ENCODE measurements at regions not wholly inside any gene's neighbourhood (a gene's known extent, or its start where the extent isn't known, plus 50 kb on each side); places are given as distances from the start of the nearest gene placed in this dataset.
"Not testable (repeated sequence)": the region's sequence is repeated elsewhere in the genome, so short reads cannot be mapped to it uniquely, and the experiment has no call there.

DNA sequence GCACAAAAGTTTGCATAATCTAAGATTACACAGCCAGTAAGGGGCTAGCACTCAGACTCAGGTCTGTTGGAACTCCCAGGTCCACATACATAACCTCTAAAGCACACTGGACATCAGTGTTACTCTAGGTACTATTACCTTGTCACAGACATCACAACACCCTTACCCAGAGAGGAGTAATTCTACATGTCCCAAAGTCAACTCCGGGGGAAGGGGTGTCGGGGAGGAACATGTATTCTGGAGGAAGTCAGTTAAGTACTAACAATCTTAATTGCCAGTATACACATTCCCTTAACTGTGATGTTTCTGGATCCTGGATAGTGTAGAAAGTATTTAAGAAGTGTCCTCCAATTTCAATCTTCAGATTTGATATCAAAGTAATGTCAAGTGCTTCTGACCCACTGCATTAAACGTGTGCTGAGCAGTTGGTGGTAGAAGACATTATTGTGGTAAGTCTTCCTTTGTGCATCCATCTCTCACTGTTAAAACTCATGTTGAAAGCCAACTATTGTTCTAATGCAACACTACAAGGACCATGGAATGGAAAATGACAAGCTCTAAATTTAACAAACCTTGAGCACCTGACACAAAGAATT is 155.4 kb downstream of the CRPPA start:
- DNase-seq = no peak

DNA sequence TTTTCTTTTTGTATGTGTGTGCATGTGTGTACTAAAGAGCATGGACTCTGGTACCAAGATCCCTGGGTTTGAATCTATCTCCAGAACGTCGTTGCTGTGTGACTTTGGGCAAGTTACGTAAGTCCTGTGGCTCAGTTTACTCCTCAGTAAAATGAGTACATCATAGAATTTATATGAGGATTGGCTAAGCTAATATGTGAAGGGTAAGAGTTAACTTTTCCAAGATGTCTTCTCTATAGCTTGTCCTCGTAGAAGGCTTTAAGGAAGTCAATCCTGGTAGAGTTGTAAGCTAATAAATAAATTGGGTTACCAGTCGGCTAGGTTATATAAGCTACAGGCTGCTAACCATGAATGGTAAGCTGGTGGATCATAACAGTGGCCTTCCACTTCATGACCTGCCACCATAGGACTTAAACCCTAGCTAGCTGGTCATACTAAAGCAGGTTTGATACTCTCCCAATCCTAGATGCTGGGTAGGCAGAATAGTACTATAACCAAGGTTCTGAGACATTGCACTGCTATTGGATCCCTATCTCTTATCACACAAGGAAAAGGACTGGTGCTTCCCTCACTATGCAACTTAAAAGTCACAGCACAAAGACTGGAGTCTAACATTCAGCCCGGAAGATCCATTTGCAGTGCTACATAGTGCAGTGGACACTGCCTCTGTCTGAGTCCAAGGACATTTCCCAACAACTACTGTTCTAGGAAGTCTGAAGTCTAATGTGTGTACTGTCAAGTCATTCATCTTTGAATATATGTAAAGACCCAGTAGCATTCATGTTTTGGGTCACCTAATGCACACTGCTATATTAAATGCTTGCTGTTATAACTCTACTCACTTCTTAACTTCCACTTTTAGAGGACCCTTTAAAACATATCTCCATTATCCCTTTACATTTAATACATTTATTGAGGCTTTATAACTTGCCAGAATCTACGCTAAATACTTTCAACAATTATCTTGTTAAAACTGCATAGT is 156.2 kb downstream of the CRPPA start:
- DNase-seq = no peak

DNA sequence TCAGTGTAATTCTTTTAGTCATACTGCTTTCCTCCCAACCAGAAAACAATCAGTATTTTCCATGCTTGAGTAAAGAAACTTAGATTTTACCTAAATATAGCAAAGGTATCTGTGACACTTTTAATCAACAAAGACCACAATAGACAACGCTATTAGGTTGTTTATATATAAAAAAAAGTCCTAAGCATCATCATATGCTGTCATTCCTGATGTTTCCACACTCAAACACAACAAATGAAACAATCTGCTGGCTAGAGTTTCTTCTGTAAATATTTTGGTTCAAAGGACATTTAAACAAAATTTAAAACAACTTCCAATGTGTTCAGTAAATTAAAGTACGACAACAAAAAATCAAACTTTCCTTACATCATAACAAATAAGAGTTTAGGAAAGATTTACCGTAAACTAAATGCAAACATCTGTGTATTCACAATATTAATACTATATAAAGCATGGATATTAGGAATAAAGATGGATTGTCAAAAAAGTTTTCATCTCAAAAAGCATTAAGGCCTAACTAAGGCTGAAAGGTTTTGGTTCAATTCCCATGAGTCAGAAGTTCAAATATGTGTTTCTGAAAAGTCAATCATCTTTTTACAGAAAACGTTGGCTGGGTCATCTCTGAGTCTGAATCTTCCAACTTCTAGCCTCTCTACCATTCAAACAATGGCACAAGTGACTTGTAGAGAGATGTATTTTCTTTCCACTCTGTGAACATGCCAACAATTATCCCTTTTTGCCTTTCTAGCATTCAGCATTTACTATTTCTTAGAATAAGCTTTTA is 157.1 kb downstream of the CRPPA start:
- no peak for DNase-seq

DNA sequence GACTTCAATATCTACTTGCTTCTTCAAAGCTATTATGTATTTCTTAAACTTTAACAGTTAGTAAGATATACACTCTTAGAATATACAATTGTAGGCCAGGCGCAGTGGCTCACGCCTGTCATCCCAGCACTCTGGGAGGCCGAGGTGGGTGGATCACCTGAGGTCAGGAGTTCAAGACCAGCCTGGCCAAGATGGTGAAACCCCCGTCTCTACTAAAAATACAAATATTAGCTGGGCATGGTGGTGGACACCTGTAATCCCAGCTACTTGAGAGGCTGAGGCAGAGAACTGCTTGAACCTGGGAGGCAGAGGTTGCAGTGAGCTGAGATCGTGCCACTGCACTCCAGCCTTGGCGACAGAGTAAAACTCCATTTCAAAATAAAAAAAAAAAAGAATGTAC is 158.0 kb downstream of the CRPPA start:
- not testable (repeated sequence) for DNase-seq

DNA sequence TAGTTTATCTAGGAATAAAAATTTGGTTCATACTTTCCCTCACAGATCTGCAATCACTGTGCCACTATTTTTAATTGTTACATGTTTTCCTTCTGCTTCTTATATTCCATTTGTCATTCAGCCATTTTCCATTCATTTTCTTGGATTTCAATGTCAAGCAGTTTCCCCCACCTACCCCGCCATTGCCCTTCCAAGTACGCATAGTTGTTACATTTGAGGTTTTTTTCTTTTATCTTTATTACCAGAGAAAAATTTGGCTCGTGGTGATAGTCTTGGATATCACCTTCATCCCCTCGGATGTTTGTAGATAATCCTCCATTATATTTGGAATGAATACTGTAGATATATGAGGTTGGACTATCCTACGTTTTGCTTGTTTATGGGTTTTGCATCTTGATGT is 159.7 kb downstream of the CRPPA start:
- DNase-seq = no peak

DNA sequence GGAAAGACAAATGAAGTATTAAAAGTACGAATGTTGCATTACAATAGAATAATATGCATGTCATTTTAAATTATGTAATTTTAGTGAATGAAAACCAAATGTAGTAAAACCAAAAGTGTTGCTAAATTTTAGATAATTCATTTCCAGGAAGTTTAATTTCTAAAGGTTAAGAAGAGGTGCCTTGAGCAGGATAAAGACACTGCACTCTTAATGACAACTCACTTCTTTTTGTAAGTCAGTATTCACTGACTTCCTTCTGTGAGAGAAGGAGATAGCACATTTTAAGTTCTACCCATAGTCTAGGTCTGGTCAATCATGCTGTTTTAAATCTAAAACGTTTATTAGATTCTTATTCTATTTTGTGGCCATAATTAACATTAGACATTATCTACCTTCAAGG is 160.2 kb downstream of the CRPPA start:
- DNase-seq = no peak

DNA sequence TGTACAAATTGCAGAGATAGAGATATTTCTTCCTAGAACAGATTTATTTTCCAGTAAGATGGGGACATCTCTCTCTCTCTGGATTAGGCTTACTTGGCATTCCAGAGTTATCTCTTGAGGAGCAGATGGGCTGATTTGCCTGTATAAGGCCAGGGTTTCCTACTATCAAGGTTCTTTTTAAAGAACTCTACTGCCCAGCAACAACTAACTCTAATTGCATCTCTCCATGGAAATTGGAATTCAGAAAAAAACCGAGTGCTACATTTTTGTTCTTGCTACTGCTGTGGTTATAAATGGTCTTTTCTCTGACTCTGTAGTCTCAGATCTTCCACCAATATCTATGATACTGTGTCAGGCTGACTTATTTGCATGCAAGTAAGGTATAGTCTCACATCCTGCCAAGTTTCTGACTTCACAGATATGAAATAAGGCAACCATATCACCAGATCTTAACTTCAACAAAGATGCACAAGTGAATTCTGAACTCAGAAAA is 161.1 kb downstream of the CRPPA start:
- no peak for DNase-seq

DNA sequence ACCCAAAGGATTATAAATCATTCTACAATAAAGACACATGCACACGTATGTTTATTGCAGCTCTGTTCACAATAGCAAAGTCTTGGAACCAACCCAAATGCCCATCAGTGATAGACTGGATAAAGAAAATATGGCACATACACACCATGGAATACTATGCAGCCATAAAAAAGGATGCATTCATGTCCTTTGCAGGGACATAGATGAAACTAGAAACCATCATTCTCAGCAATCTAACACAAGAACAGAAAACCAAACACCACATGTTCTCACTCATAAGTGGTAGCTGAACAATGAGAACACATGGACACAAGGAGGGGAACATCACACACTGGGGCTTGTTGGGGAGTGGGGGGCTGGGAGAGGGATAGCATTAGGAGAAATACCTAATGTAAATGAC is 164.9 kb downstream of the CRPPA start:
- DNase-seq = not testable (repeated sequence)

DNA sequence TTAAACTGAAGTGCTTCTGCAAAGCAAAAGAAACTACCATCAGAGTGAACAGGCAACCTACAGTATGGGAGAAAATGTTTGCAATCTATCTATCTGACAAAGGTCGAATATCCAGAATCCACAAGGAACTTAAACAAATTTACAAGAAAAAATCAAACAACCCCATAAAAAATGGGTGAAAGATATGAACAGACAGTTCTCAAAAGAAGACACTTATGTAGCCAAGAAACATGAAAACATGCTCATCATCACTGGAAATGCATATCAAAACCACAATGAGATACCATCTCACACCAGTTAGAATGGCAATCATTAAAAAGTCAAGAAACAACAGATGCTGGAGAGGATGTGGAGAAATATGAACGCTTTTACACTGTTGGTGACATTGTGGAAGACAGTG is 165.4 kb downstream of the CRPPA start:
- not testable (repeated sequence) for DNase-seq

DNA sequence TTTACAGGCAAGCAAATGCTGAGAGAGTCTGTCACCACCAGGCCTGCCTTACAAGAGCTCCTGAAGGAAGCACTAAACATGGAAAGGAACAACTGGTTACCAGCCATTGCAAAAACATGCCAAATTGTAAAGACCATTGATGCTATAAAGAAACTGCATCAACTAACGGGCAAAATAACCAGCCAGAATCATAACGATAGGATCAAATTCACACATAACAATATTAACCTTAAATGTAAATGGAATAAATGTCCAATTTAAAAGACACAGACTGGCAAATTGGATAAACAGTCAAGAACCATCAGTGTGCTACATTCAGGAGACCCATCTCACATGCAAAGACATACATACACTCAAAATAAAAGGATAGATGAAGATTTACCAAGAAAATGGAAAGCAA is 170.7 kb downstream of the CRPPA start:
- not testable (repeated sequence) for DNase-seq

DNA sequence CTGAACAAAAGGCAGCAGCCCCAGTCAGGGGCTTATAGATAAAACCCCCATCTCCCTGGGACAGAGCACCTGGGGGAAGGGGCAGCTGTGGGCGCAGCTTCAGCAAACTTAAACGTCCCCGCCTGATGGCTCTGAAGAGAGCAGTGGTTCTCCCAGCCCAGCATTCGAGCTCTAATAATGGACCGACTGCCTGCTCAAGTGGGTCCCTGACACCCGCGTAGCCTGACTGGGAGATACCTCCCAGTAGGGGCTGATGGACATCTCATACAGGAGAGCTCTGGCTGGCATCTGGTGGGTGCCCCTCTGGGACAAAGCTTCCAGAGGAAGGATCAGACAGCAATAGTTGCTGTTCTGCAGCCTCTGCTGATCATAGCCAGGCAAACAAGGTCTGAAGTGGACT is 172.1 kb downstream of the CRPPA start:
- not testable (repeated sequence) for DNase-seq

DNA sequence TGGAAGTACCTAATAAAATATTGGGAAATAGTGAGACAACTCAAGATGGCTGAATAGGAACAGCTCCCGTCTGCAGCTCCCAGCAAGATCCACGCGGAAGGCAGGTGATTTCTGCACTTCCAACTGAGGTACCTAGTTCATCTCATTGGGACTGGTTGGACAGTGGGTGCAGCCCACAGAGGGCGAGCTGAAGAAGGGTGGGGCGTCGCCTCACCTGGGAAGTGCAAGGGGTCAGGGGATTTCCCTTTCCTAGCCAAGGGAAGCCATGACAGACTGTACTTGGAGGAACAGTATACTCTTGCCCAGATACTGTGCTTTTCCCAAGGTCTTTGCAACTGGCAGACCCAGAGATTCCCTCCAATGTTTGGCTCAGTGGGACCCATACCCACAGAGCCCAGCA is 172.8 kb downstream of the CRPPA start:
- DNase-seq = not testable (repeated sequence)

DNA sequence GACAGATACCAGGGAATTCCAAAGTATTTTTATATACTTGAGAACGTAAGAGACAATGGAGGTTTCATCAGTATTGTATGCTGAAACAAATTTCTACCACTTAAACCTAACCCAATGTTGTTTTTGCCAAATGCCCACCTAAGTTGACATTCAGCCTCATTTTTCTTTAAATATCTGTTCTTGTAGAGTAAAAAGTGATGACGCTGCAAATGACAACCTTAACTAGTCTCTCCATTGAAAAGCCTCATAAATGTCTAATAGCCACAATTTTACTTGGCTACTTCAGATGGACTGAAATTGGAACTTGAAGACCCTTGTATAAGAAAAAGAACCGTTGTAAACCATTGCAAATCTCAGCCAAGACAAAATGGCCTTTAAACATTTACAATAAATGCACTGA is 176.9 kb downstream of the CRPPA start:
- DNase-seq = no peak

DNA sequence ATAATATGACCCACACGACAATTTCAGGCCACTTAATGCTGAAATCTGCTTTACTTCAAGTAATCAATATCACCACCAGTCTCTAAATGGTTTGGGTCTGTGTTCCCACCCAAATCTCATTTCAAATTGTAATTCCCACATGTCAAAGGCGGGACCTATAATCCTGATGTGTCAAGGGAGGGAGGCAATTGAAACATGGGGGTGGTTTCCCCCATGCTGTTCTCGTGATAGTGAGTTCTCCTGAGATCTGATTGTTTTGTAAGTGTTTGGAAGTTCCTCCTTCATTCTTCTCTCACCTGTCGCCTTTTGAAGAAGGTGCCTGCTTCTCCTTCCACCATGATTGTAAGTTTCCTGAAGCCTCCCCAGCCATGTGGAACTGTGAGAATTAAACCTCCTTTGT is 178.4 kb downstream of the CRPPA start:
- no peak for DNase-seq

DNA sequence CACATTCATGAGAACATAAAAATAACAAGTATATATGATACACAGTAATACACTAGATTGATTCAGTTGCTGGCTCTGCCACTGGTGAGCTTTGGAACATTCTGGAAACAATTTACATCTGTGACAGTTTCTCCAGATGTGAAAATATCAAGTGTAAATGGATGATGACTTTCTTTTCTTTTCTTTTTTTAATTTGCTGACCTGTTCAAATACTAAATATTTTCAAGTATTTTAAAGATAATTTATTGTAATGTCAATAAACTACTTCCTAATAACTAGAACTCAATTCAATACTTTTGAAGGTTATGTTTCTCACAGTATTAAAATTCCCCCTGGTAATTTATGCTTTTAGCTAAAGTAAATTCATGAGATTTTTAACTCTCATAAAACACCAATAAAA is 180.3 kb downstream of the CRPPA start:
- no peak for DNase-seq

DNA sequence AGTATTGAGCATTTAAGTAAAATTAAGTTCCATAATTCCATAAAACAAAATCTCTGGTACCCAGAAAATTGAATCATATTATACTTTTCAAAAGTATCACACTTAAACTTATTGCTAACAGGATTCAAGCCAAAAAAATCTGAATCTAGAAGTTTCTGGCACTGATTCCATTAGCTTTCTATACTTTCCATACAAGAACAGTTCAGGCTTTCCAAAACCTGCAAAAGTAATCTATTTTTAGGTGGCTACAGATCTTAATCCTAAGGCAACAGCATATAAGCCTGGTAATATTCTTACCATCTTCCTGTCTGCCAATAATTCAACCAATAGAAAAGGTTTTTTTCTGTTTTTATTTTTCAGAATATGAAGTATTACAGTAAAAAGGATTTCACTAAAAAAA is 185.0 kb downstream of the CRPPA start:
- no peak for DNase-seq

DNA sequence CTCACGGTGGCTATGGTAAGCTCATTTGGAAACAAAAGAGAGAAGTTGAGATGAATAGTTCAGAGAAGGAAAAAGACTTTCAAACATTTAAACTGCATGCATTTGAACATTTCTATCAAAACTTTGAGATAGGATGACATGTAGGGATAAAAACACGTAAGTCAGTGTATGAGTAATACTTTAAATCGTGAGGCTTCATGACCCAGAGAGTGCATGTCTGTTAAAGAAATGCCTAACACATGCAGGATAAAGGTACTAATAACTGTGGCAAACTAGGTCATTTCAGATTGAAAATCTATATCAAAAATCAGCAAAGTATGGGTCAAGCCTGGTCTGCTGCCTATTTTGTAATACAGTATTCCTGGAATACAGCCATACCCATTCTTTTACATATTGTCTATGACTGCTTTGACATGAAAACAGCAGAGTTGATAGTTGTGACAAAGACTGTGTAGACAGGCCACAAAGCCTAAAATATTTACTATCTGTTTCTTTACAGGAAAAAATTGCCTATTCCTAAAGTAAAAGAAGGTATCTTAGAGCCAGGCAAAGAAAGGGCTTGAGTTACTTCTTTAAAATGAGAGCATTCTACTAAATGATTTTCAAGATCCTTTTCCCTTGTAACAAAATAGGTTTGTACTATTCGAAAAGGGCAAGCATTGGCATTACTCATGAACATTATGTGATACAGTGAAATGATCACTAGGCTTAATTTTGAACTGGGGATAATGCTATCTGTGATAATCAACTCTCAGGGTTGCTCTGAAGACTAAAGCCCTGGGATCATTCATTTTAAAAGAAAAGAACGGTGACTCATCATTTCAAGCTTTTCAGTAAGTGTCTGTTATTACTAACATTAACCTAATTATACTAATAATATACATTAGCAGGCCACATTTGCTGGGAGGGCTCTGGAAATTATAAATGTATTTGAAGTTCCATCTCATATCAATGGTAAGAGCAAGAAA is 185.9 kb downstream of the CRPPA start:
- DNase-seq = no peak

DNA sequence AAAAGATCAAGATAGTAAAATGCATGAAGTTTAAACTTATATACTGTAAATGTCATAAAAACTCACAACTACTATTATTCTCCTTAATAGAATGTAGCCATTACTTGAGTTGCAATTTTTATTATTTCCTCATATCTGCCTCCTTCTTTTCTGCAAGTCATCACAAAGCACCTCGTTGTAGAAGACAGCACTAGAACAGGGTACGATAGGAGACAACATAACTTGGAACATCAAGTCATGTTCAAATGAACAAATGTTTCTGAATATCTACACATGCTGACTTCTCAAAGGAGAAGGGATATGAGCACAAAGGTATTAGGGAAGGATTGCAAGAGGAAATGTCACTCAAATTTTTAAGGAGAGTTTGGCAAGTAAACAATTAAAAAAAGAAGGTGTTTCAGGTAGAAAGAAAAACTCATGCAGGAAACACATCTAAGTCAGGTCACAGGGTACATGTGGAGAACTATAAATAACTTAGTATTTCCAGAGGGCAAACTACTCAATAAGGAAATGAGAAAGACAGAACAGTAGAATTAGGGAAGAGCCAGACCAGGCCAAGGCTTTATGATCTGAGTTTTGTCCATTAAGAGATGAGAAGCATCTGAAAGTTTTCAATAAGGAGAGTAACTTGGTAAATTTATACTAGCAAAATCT is 186.7 kb downstream of the CRPPA start:
- no peak for DNase-seq

DNA sequence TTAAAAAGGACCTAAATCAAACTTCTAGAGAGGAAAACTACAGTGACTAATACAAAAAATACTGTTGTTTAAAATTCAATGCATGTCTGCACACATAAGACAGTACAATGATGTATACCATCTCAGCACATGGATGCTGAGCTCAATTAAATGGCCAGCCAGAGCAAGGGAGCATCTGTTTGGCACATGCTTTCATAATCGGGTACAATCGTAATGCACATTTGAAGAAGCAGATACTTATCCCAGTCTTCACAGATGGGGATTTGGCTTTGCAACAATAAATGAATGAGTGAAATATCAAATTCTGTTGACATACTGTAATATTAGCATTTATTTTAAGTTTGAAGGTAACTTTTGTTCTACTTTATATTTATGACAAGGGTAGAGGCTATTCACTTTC is 187.8 kb downstream of the CRPPA start:
- DNase-seq = no peak

DNA sequence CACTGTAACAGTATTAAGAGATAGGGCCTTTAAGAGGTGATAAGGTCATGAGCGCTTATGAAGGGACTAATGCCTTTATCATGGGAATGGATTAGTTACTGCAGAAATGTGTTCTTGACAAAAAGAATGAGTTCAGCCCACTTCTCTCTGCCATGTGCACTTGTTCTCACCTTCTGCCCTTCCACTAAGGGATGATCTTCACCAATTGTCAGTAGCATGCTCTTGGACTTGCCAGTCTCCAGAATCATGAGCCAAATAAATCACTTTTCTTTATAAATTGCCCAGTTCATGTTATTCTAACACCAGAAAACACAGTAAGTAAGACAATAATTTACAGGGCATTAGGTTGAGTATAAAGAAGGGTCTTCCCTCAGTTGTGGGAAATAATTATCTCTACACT is 189.1 kb downstream of the CRPPA start:
- no peak for DNase-seq

DNA sequence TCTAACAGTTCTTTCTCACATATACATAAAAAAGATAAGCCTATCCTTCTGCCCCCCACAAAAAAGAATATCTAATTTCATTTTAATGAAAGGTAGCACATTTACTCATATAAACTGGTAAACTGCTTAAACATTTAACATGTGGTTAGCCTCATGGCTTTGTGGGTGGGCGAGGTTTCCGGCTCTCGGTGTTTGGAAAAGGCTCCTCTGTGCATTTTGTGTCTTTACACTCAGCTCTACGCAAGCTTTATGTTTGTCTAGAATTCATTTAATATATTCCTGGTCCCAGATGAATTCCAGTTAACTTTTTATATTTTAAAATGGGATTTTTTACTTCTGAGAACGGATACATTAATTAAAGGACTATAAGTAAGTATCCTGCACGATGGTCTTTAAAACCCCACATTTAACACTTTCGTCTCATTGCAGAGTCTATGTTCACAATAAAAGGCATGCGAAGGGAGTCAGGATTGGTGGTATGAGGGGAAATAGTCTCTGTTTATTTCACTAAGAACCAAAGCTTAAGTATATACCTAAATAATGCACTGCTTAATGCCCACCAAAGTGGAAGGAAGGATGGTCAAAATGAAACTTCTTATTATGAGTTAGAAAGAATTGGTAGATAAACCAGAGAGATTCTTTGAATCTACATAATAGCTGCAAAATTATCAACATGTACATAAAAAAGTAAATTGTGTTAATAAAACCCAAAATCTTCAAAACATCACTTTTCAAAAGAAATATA is 197.2 kb downstream of the CRPPA start:
- DNase-seq = no peak
